Neural crest cell (in vitro differentiated cells): ENCODE measurements at regions not wholly inside any gene's neighbourhood (a gene's known extent, or its start where the extent isn't known, plus 50 kb on each side); places are given as distances from the start of the nearest gene placed in this dataset.
"Not testable (repeated sequence)": the region's sequence is repeated elsewhere in the genome, so short reads cannot be mapped to it uniquely, and the experiment has no call there.

Experiments
- DNase-seq: peaks from one replicate; pipeline ENCODE4 v3.0.0; 2021; ENCODE audit warnings: low read depth, mixed read lengths, low spot score
- H3K27ac Mint-ChIP-seq: one replicate; pipeline ENCODE4 v1.8.0; 2021; ENCODE audit warnings: mild to moderate bottlenecking, mixed read lengths; ENCODE audit not compliant: unreplicated experiment
- H3K27me3 Mint-ChIP-seq: 2 replicates; pipeline ENCODE4 v1.8.0; 2021; ENCODE audit warnings: low read depth, mild to moderate bottlenecking, mixed read lengths
- H3K36me3 Mint-ChIP-seq: 2 replicates; pipeline ENCODE4 v1.8.0; 2021; ENCODE audit warnings: low read depth, mild to moderate bottlenecking, mixed read lengths
- H3K4me1 Mint-ChIP-seq: 2 replicates; pipeline ENCODE4 v1.8.0; 2021; ENCODE audit warnings: mixed read lengths
- H3K4me3 Mint-ChIP-seq: one replicate; pipeline ENCODE4 v1.8.0; 2021; ENCODE audit warnings: mild to moderate bottlenecking, mixed read lengths
- H3K9me3 Mint-ChIP-seq: 2 replicates; pipeline ENCODE4 v1.8.0; 2021; ENCODE audit warnings: mixed read lengths
- TF ChIP-seq, protein P1 (sequence below): fragments of 200-600 bp; sonication (generic); conservative IDR thresholded peaks from 2 replicates; pipeline ENCODE4 v1.5.0; 2021; ENCODE audit warnings: antibody characterized with exemption, mild to moderate bottlenecking

DNA sequence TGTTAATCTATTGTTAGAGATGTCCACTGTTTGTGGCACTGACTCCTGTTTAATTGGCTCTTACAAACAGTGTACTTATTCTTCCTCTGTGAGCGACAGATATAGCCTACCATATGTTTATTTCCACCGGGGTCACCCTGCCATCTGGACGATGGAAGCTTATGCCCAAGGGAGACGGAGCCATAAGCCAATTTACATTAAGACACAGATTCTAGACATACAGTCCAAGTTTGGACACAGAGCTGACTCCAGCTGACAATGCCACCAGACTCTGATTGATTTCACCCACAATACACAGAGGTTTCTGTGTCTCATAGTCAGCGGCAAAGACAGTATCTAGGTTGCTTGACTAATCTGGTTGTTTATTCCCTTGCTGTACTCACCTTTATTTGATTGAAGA, 198.9 kb downstream of the ENC1 start:
- no peak overlapping the region for H3K27ac Mint-ChIP-seq
- TF ChIP-seq, protein P1, sequence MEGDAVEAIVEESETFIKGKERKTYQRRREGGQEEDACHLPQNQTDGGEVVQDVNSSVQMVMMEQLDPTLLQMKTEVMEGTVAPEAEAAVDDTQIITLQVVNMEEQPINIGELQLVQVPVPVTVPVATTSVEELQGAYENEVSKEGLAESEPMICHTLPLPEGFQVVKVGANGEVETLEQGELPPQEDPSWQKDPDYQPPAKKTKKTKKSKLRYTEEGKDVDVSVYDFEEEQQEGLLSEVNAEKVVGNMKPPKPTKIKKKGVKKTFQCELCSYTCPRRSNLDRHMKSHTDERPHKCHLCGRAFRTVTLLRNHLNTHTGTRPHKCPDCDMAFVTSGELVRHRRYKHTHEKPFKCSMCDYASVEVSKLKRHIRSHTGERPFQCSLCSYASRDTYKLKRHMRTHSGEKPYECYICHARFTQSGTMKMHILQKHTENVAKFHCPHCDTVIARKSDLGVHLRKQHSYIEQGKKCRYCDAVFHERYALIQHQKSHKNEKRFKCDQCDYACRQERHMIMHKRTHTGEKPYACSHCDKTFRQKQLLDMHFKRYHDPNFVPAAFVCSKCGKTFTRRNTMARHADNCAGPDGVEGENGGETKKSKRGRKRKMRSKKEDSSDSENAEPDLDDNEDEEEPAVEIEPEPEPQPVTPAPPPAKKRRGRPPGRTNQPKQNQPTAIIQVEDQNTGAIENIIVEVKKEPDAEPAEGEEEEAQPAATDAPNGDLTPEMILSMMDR = no peak
- no peak overlapping the region for H3K4me3 Mint-ChIP-seq

DNA sequence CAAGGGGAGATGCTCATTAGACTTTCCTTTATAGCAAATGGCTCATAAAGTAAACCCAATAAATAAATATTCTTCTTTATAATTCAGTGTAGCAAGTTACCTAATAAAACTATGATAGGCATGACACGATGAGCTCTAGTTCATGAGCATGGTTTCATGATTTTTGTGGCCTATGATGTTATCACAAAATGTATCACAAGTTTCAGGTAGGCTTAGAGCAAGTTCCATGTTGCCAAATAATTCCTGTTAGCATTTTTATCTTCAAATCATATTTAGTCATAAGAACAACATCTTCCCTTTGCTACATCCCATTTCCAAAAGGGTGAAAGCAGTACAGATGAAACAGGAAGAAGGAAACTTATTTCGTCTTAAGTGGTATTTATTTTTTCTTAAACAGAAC, 200.2 kb downstream of the ENC1 start:
- no peak for DNase-seq
- Mint-ChIP-seq H3K9me3 (peaks cover 6% of the 10 kb centered on the region), H3K4me3 (no peak overlapping the region), H3K27ac (no peak overlapping the region), H3K27me3 (no peaks in the 10 kb centered on the region), H3K4me1 (peaks cover 16% of the 10 kb centered on the region), H3K36me3 (peaks cover 6% of the 10 kb centered on the region)
- TF ChIP-seq, protein P1 = no peak

More for the DNA sequence above, 198.9 kb downstream of the ENC1 start:
- H3K27me3 Mint-ChIP-seq = no peaks in the 10 kb centered on the region
- no peak for DNase-seq
- H3K36me3 Mint-ChIP-seq = peaks cover 3% of the 10 kb centered on the region
- peaks cover 3% of the 10 kb centered on the region for H3K9me3 Mint-ChIP-seq
- peaks cover 16% of the 10 kb centered on the region for H3K4me1 Mint-ChIP-seq

DNA sequence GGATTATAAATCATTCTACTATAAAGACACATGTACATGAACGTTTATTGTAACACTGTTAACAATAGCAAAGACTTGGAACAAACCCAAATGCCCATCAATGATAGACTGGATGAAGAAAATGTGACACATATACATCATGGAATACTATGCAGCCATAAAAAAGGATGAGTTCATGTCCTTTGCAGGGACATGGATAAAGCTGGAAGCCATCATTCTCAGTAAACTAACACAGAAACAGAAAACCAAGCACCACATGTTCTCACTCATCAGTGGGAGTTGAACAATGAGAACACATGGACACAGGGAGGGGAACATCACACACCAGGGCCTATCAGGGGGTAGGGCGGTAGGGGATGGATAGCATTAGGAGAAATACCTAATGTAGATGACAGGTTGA, 202.7 kb downstream of the ENC1 start:
- not testable (repeated sequence) for H3K9me3 Mint-ChIP-seq, H3K27me3 Mint-ChIP-seq, DNase-seq, H3K36me3 Mint-ChIP-seq, H3K4me3 Mint-ChIP-seq, H3K27ac Mint-ChIP-seq
- peaks cover 37% of the 10 kb centered on the region for H3K4me1 Mint-ChIP-seq

DNA sequence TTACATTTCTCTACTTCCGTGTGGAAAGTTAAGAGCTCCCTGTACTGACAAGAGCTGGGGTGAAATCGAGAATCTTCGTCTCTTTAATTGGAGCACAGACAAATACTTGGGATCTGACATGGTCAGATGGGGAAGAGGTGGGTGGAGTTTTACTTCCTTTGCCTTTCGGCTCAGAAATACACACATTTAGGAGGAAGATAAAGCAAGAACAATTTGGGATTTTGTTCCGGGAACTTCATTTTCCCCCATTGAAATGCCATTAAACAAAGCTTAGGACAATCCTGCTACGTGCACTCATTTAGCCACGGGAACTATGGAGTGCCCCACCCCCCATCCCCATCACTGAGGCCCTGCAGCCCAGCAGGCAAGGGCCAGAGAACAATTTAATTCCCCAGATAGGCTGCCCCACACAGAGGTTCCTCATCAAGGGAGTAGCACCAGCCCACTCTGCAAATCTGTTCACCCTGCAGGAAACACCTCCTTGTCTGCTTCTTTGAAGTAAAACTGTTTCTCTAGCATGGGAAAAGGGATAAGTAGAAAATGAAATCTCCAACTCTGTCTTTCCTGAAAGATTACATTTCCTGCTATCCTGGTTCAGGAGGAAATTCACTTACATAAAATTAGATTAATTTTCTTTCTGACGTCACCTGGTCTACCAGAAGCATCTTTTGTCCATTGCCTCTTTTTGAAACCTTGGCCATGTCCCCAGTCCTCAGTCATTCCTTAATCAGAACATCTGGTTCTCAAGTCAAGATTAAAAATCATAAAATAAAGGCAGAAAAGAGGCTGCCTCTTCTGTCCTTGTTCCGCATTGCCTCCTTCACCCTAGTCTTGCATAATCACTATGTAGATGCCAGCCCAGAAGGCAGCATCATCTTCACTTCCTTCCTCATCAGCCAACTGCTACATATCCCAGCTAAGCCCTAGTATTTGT, 206.4 kb downstream of the ENC1 start:
- Mint-ChIP-seq H3K9me3 (peaks cover 8% of the 10 kb centered on the region), H3K27ac (peak overlapping the region; percentile 97), H3K27me3 (no peaks in the 10 kb centered on the region), H3K36me3 (peaks cover 12% of the 10 kb centered on the region), H3K4me3 (peak overlapping the region; percentile 65), H3K4me1 (peaks cover 34% of the 10 kb centered on the region)
- TF ChIP-seq, protein P1 = no peak
- DNase-seq = no peak

DNA sequence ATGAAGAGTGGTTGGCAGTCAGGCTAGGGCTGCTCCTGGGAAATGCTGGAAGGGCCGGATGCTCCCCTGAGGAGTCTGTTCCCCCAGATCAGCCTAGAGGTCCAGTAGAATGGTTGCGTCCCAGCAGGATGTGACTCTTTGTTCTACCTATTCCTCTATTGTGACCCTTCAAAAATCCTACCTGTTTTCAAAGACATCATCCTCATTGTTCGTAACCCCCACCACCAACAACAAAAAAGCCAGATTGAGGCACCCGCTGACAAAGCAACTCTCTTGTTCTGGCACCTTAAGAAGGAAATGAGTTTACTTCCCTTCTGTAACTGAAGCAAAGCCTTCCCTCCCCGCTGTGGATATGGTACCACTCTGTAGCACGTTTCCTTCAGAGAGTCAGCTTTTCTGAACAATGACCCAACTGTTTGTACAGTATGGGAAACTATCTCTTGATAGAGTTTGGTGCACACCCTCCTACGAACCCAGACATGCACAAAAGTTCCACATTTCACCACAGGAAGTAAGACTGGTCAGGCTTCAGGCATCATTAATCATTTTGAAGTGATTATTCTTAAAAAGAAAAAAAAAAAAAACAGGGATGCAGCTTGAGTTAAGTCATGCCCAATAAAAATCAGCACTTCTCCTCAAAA, 207.2 kb downstream of the ENC1 start:
- Mint-ChIP-seq H3K4me3 (peak overlapping the region; percentile 65), H3K27ac (peak overlapping the region; percentile 97), H3K9me3 (peaks cover 11% of the 10 kb centered on the region), H3K4me1 (peaks cover 34% of the 10 kb centered on the region), H3K36me3 (peaks cover 12% of the 10 kb centered on the region), H3K27me3 (no peaks in the 10 kb centered on the region)
- no peak for DNase-seq
- TF ChIP-seq, protein P1 = no peak

DNA sequence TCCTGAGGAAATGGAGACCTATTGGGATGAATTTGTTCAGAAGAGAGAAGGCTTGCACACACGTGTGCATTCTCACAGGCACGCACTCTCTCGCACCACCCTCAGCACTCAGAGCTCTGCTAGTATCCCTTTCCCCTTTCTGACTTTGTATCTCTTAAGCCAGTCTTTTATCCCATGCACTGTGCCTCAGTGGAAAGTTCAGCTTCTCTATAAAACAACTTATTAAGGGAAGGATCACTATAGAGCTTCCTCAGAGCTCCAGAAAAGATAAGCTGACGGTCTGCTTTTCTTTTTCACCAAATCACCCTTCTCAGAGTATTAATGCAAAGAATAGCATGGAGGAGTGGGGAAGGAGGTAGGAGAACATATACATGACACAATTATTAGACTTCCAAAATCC, 207.8 kb downstream of the ENC1 start:
- no peak overlapping the region for H3K27ac Mint-ChIP-seq
- H3K36me3 Mint-ChIP-seq = peaks cover 12% of the 10 kb centered on the region
- H3K27me3 Mint-ChIP-seq = no peaks in the 10 kb centered on the region
- H3K4me1 Mint-ChIP-seq = peaks cover 34% of the 10 kb centered on the region
- H3K4me3 Mint-ChIP-seq = no peak overlapping the region
- TF ChIP-seq, protein P1 = no peak
- DNase-seq = no peak
- H3K9me3 Mint-ChIP-seq = peaks cover 13% of the 10 kb centered on the region
